SK-N-MC (cell line): ENCODE measurements at regions not wholly inside any gene's neighbourhood (a gene's known extent, or its start where the extent isn't known, plus 50 kb on each side); places are given as distances from the start of the nearest gene placed in this dataset.

Experiments
- DNase-seq: peaks from one replicate; pipeline ENCODE4 v3.0.0-alpha.2; 2011; ENCODE audit warnings: low read depth, low spot score
- H3K27ac ChIP-seq: fragments of 200-600 bp; sonication (generic); 2 replicates; pipeline ENCODE4 v1.5.1; 2016; ENCODE audit warnings: mixed run types
- H3K36me3 ChIP-seq: fragments of 200-600 bp; sonication (generic); 2 replicates; pipeline ENCODE4 v1.6.1; 2017; ENCODE audit warnings: antibody characterized with exemption, low read length, mixed read lengths; ENCODE audit not compliant: insufficient read depth
- H3K4me3 ChIP-seq: fragments of 200-600 bp; sonication (generic); 2 replicates; pipeline ENCODE4 v1.5.1; 2016
- H3K9ac ChIP-seq: fragments of 200-600 bp; sonication (generic); 2 replicates; pipeline ENCODE4 v1.8.0; 2017; ENCODE audit warnings: mixed run types, mixed read lengths; ENCODE audit not compliant: insufficient read length
- H3K9me3 ChIP-seq: fragments of 200-600 bp; sonication (generic); 2 replicates; pipeline ENCODE4 v1.6.1; 2017; ENCODE audit warnings: low read depth, mild to moderate bottlenecking, antibody characterized with exemption, low read length, moderate library complexity, mixed read lengths
- EZH2 ChIP-seq: fragments of 200-600 bp; sonication (generic); IDR thresholded peaks from one replicate; pipeline ENCODE4 v1.6.1; 2017; ENCODE audit warnings: antibody characterized with exemption
- FOXP2 ChIP-seq: optimal IDR thresholded peaks from 2 replicates; pipeline ENCODE3; 2011; ENCODE audit warnings: mild to moderate bottlenecking, moderate library complexity; ENCODE audit not compliant: insufficient read depth; ENCODE audit errors: extremely low read length, control extremely low read depth
- POLR2AphosphoS5 ChIP-seq: IDR thresholded peaks from 2 replicates; pipeline ENCODE4 v1.6.1; 2012; ENCODE audit warnings: mild to moderate bottlenecking, low read depth, low read length, borderline replicate concordance

GRCh38 chr3:124574012-124574411 lies 156.2 kb upstream of the UMPS start:
- no peak overlapping the region for H3K27ac ChIP-seq
- TF ChIP-seq POLR2AphosphoS5: no peak
- TF ChIP-seq EZH2: no peak
- TF ChIP-seq FOXP2: no peak
- no peaks in the 10 kb centered on the region for H3K9me3 ChIP-seq
- no peaks in the 10 kb centered on the region for H3K36me3 ChIP-seq
- H3K4me3 ChIP-seq: no peak overlapping the region
- no peak overlapping the region for H3K9ac ChIP-seq
- no peak for DNase-seq

- Histone ChIP-seq H3K4me3 (no peak overlapping the region), H3K9ac (no peak overlapping the region), H3K9me3 (no peaks in the 10 kb centered on the region), H3K36me3 (no peaks in the 10 kb centered on the region), H3K27ac (no peak overlapping the region)
- TF ChIP-seq FOXP2: no peak
- TF ChIP-seq EZH2: no peak
- TF ChIP-seq POLR2AphosphoS5: no peak
- DNase-seq: no peak
Observed at GRCh38 chr3:124576565-124577493, 153.4 kb upstream of the UMPS start.

DNA sequence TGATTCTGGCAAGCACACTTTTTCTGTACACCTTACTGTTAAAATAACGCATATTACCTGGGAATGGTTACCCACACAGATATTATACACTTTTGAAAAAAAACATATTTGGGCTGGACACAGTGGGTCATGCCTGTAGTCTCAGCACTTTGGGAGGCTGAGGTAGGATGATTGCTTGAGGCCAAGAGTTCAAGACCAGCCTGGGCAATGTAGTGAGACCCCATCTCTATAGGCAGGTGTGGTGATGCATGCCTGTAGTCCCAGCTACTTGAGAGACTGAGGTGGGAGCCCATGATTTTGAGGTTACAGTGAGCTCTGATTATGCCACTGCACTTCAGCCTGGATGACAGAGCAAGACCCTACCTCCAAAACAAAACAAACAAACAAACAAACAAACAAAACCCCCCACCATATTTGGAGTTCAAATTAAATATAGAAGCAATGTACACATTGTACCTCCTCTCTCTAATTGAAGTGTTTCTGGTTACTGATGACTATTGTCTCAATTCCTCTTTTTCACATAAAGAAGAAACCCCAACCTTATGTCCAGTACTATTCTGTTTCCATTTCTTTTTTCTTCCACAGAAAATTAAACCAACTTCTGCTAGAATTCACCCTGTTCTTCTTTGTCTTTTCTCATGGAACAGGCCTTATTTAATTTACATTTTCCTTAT lies 152.6 kb upstream of the UMPS start:
- H3K36me3 ChIP-seq: no peaks in the 10 kb centered on the region
- TF ChIP-seq EZH2 (no peak), FOXP2 (no peak), POLR2AphosphoS5 (no peak)
- H3K9me3 ChIP-seq: no peaks in the 10 kb centered on the region
- no peak for DNase-seq
- H3K9ac ChIP-seq: no peak overlapping the region
- no peak overlapping the region for H3K27ac ChIP-seq
- H3K4me3 ChIP-seq: no peak overlapping the region

DNA sequence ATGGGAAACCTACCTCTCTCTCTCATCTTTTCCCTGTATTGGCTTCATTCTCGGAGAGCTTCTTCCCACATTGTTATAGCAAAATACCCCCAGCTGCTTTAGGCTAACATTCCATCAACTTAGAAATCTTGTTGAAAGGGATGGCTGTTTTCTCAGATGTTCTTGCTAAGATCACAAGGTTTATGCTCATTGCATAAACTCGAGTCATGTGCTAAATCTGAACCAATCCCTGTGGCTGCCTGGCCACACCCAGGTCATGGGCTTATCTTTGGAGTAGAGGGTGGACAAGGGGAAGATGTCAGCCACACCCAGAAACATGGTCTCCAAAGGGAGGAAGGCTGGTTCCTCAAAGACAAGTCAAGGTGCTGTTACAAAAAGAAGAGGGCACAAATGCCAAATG lies 150.6 kb upstream of the UMPS start:
- TF ChIP-seq POLR2AphosphoS5 (no peak), EZH2 (no peak), FOXP2 (no peak)
- Histone ChIP-seq H3K9ac (no peak overlapping the region), H3K27ac (no peak overlapping the region), H3K4me3 (no peak overlapping the region), H3K9me3 (no peaks in the 10 kb centered on the region), H3K36me3 (no peaks in the 10 kb centered on the region)
- DNase-seq: no peak

DNA sequence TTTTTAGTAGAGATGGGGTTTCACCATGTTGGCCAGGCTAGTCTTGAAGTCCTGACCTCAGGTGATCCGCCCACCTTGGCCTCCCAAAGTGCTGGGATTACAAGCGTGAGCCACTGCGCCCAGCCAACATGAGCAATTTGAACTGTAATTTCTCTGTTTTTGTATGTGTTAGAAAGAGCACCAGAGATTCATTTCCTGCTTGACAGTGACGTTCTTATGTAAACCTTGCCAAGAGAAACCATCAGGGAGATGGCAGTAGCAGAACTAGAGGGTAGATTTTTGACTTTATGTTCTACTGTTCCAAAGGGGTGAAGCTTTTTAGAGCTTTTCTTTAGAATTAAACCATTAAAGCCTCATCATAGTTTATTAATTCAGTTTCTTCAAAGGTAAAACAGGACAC lies 148.1 kb upstream of the UMPS start:
- Histone ChIP-seq H3K27ac (no peak overlapping the region), H3K36me3 (no peaks in the 10 kb centered on the region), H3K9ac (no peak overlapping the region), H3K9me3 (no peaks in the 10 kb centered on the region), H3K4me3 (no peak overlapping the region)
- no peak for DNase-seq
- TF ChIP-seq FOXP2 (no peak), EZH2 (no peak), POLR2AphosphoS5 (no peak)

DNA sequence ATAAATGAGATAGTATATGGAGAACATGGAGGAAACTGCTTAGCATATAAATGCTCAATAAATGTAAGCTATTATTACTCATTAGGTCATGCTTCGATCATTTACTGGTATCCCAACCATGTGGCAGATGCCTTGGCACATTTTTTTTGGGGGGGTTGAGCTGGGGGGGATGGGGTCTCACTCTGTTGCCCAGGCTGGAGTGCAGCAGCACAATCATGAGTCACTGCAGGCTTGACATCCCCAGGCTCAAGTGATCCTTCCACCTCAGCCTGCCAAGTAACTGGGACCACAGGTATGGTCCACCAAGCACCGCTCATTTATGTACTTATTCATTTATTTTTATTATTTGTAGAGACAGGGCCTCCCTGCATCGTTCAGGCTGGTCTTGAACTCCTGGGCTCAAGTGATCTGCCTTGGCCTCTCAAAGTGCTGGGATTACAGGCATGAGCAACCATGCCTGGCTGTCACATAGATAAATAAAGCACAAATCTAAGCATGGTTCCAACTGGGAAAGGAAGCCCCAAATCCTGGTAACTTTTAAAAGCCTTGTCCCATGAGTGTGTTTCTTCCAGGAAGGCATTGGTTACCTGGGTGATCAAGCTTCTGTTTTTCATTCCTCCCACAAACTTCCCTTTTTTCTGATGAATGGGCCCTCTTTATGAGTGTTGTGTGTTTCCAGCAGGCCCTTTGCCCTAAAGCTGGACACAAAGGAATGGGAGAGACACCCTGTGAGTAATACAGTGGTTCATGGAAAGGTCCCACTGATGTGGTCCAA lies 147.4 kb upstream of the UMPS start:
- Histone ChIP-seq H3K9me3 (no peaks in the 10 kb centered on the region), H3K4me3 (no peak overlapping the region), H3K36me3 (no peaks in the 10 kb centered on the region), H3K27ac (no peak overlapping the region), H3K9ac (no peak overlapping the region)
- no peak for DNase-seq
- TF ChIP-seq FOXP2 (no peak), POLR2AphosphoS5 (no peak), EZH2 (no peak)

GRCh38 chr3:124584245-124584551 lies 146.1 kb upstream of the UMPS start:
- H3K4me3 ChIP-seq: peak overlapping the region; percentile 75

More at GRCh38 chr3:124584245-124584551, 146.1 kb upstream of the UMPS start:
- no peak overlapping the region for H3K9ac ChIP-seq
- H3K36me3 ChIP-seq: no peaks in the 10 kb centered on the region
- DNase-seq: no peak
- H3K27ac ChIP-seq: no peak overlapping the region
- TF ChIP-seq POLR2AphosphoS5 (no peak), EZH2 (no peak), FOXP2 (no peak)
- H3K9me3 ChIP-seq: no peaks in the 10 kb centered on the region
